ENCODE measurements at regions not wholly inside any gene's neighbourhood (a gene's known extent, or its start where the extent isn't known, plus 50 kb on each side); places are given as distances from the start of the nearest gene placed in this dataset.
"Not testable (repeated sequence)": the region's sequence is repeated elsewhere in the genome, so short reads cannot be mapped to it uniquely, and the experiment has no call there.

GRCh38 chr5:152527358-152528052 is 122.4 kb upstream of the NMUR2 start:
- DNase-seq (ENCODE audit: low read depth in 1 of 2, low spot score in 1 of 2) = no peak

GRCh38 chr5:152529440-152529839 is 124.4 kb upstream of the NMUR2 start:
- no peak for DNase-seq (ENCODE audit: low read depth in 1 of 2, low spot score in 1 of 2)

GRCh38 chr5:152532714-152533113 is 127.6 kb upstream of the NMUR2 start:
- no peak for DNase-seq (ENCODE audit: low read depth in 1 of 2, low spot score in 1 of 2)

- DNase-seq (ENCODE audit: low read depth in 1 of 2, low spot score in 1 of 2) = no peak
These were observed 129.6 kb upstream of the NMUR2 start for GRCh38 chr5:152534641-152535040.

GRCh38 chr5:152542741-152543140 is 137.7 kb upstream of the NMUR2 start:
- no peak for DNase-seq (ENCODE audit: low read depth in 1 of 2, low spot score in 1 of 2)

GRCh38 chr5:152546493-152546892 is 141.4 kb upstream of the NMUR2 start:
- no peak for DNase-seq (ENCODE audit: low read depth in 1 of 2, low spot score in 1 of 2)

GRCh38 chr5:152547202-152547601 is 142.1 kb upstream of the NMUR2 start:
- no peak for DNase-seq (ENCODE audit: low read depth in 1 of 2, low spot score in 1 of 2)

- DNase-seq (ENCODE audit: low read depth in 1 of 2, low spot score in 1 of 2) = no peak
These were observed 144.6 kb upstream of the NMUR2 start for GRCh38 chr5:152549709-152550108.

- no peak for DNase-seq (ENCODE audit: low read depth in 1 of 2, low spot score in 1 of 2)
These were observed 146.0 kb upstream of the NMUR2 start for GRCh38 chr5:152551061-152551460.

GRCh38 chr5:152556784-152557183 is 151.7 kb upstream of the NMUR2 start:
- DNase-seq (ENCODE audit: low read depth in 1 of 2, low spot score in 1 of 2) = no peak

GRCh38 chr5:152560512-152561137 is 155.5 kb upstream of the NMUR2 start:
- peak in 1 of 2 donors; percentile 1 for DNase-seq (ENCODE audit: low read depth in 1 of 2, low spot score in 1 of 2)

- no peak for DNase-seq (ENCODE audit: low read depth in 1 of 2, low spot score in 1 of 2)
These were observed 162.9 kb upstream of the NMUR2 start for GRCh38 chr5:152568016-152568415.

GRCh38 chr5:152572812-152573211 is 167.7 kb upstream of the NMUR2 start:
- no peak for DNase-seq (ENCODE audit: low read depth in 1 of 2, low spot score in 1 of 2)

- DNase-seq (ENCODE audit: low read depth in 1 of 2, low spot score in 1 of 2) = no peak
These were observed 179.0 kb upstream of the NMUR2 start for GRCh38 chr5:152584103-152584502.

GRCh38 chr5:152592416-152592815 is 187.3 kb upstream of the NMUR2 start:
- no peak for DNase-seq (ENCODE audit: low read depth in 1 of 2, low spot score in 1 of 2)

GRCh38 chr5:152593388-152593787 is 188.3 kb upstream of the NMUR2 start:
- no peak for DNase-seq (ENCODE audit: low read depth in 1 of 2, low spot score in 1 of 2)

GRCh38 chr5:152595405-152595804 is 190.3 kb upstream of the NMUR2 start:
- no peak for DNase-seq (ENCODE audit: low read depth in 1 of 2, low spot score in 1 of 2)

- DNase-seq (ENCODE audit: low read depth in 1 of 2, low spot score in 1 of 2) = no peak
These were observed 194.0 kb upstream of the NMUR2 start for GRCh38 chr5:152599096-152599495.

GRCh38 chr5:152601806-152602732 is 197.0 kb upstream of the NMUR2 start:
- no peak for DNase-seq (ENCODE audit: low read depth in 1 of 2, low spot score in 1 of 2)

GRCh38 chr5:152606050-152606449 is 201.0 kb upstream of the NMUR2 start:
- DNase-seq (ENCODE audit: low read depth in 1 of 2, low spot score in 1 of 2) = not testable (repeated sequence)

- DNase-seq (ENCODE audit: low read depth in 1 of 2, low spot score in 1 of 2) = no peak
These were observed 201.8 kb upstream of the NMUR2 start for GRCh38 chr5:152606776-152607364.
